ENCODE measurements at regions not wholly inside any gene's neighbourhood (a gene's known extent, or its start where the extent isn't known, plus 50 kb on each side); places are given as distances from the start of the nearest gene placed in this dataset.

DNA sequence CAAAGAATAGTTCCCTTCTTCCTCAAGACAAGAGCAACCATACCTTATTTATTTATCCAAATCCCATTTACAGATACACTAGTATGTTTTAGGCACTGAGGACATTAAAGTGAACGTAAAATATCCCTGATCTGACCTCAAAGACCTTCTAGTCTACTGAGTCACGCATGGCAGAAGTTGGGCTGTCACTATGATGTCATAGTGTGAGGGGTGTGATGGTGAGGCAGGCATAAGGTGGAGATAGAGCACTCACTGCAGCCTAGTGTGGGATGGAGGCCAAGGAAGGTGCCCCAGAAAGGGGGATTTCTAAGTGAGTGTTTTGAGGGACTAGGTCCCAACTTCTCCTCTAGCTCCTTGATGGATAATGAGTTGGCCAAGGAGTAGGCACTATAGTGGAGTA lies 249.5 kb upstream of the SKOR2 start:
- no peak for TF ChIP-seq CTCF (IDR thresholded peaks at IDR 0.05; ENCODE audit: low read depth, low read length, poor library complexity, severe bottlenecking)
- TF ChIP-seq EZH2phosphoT487 (IDR thresholded peaks at IDR 0.05; ENCODE audit: borderline replicate concordance, low read length) = no peak

All from DOHH2 (cell line).